ENCODE measurements at regions not wholly inside any gene's neighbourhood (a gene's known extent, or its start where the extent isn't known, plus 50 kb on each side); places are given as distances from the start of the nearest gene placed in this dataset.

GRCh38 chr4:30610361-30610760 is 109.8 kb upstream of the PCDH7 start:
- TF ChIP-seq CTCF (IDR thresholded peaks at IDR 0.05), result no peak
- no peak for TF ChIP-seq POLR2A (IDR thresholded peaks at IDR 0.05)
- TF ChIP-seq EP300 (IDR thresholded peaks at IDR 0.05), result no peak
- no peak for TF ChIP-seq POLR2AphosphoS5 (IDR thresholded peaks at IDR 0.05)
